Uterus (tissue), 3 donors: ENCODE measurements at regions not wholly inside any gene's neighbourhood (a gene's known extent, or its start where the extent isn't known, plus 50 kb on each side); places are given as distances from the start of the nearest gene placed in this dataset.

Experiments used
- DNase-seq, 2 donors: peaks; one replicate each; pipeline ENCODE4 v3.0.0-alpha.2; 2019 to 2020
- H3K27ac ChIP-seq, 2 donors: fragments of 200-600 bp; sonication (generic); 1 replicate in 1 of 2; 2 replicates in 1 of 2; pipeline ENCODE4 v1.5.1; 2016 to 2018
- H3K27me3 ChIP-seq, 2 donors: fragments of 200-600 bp; sonication (generic); one replicate each; pipeline ENCODE4 v1.5.1; 2018 to 2019; ENCODE audit warnings: control low read depth in 1 of 2
- H3K36me3 ChIP-seq, 2 donors: fragments of 200-600 bp; sonication (generic); one replicate each; pipeline ENCODE4 v1.5.1; 2019; ENCODE audit warnings: control low read depth in 1 of 2
- H3K4me1 ChIP-seq, 2 donors: fragments of 200-600 bp; sonication (generic); one replicate each; pipeline ENCODE4 v1.5.1; 2018 to 2019; ENCODE audit warnings: control low read depth in 1 of 2
- H3K4me3 ChIP-seq, 2 donors: fragments of 200-600 bp; sonication (generic); 1 replicate in 1 of 2; 2 replicates in 1 of 2; pipeline ENCODE4 v1.5.1; 2018 to 2019; ENCODE audit warnings: mild to moderate bottlenecking in 1 of 2
- H3K9me3 ChIP-seq, 2 donors: fragments of 200-600 bp; sonication (generic); one replicate each; pipeline ENCODE4 v1.5.1; 2019; ENCODE audit warnings: control low read depth in 1 of 2
- POLR2A ChIP-seq, 2 donors: fragments of 450-650 bp; IDR thresholded peaks; one replicate each; pipeline ENCODE4 v1.6.1; 2016; ENCODE audit warnings: antibody characterized with exemption in 2 of 2, mild to moderate bottlenecking in 1 of 2, moderate library complexity in 1 of 2
- intact Hi-C: fragments of 100-400 bp; cut with DNase I; formaldehyde crosslinking; loops from one replicate; pipeline ENCODE4 v1.15.1; 2023; ENCODE audit warnings: low total_unique reads
- TF ChIP-seq, protein P1 (sequence below), 4 experiments: fragments of 200-600 bp in 2 of 4; fragments of 450-650 bp in 2 of 4; sonication (generic) in 2 of 4; IDR thresholded peaks; one replicate each; pipeline ENCODE4 v1.5.1; 2016 to 2019; ENCODE audit warnings: antibody characterized with exemption in 4 of 4, mild to moderate bottlenecking in 2 of 4, moderate library complexity in 1 of 4
- donor health status: DM: yes; HTN: yes; CAD: no.

DNA sequence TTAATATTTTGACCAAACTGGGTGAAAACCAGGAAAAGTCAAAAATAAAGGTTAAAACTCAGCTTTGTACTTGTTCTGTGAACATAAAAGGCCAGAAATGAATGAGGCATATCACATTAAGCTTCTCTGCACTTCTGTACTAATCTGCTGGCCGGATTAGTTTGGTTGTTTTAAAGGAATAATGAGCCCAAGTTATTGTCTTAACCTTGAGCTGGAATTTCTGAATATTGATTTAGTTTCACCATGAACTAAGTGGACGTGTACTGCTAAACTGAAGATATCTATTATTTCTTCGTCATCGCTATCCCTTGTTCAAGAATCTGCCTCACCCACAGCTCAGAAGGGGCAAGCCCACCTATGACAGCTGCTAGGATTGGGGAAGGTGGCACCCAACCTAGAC lies 101.1 kb upstream of the FRMD4A start:
- no peaks in the 10 kb centered on the region for H3K27me3 ChIP-seq
- no peak for DNase-seq
- no peaks in the 10 kb centered on the region for H3K4me1 ChIP-seq
- intact Hi-C loops, result no loop called here
- H3K36me3 ChIP-seq, result no peaks in the 10 kb centered on the region
- H3K9me3 ChIP-seq, result no peaks in the 10 kb centered on the region
- TF ChIP-seq POLR2A (IDR thresholded peaks at IDR 0.05), result no peak
- TF ChIP-seq, protein P1, sequence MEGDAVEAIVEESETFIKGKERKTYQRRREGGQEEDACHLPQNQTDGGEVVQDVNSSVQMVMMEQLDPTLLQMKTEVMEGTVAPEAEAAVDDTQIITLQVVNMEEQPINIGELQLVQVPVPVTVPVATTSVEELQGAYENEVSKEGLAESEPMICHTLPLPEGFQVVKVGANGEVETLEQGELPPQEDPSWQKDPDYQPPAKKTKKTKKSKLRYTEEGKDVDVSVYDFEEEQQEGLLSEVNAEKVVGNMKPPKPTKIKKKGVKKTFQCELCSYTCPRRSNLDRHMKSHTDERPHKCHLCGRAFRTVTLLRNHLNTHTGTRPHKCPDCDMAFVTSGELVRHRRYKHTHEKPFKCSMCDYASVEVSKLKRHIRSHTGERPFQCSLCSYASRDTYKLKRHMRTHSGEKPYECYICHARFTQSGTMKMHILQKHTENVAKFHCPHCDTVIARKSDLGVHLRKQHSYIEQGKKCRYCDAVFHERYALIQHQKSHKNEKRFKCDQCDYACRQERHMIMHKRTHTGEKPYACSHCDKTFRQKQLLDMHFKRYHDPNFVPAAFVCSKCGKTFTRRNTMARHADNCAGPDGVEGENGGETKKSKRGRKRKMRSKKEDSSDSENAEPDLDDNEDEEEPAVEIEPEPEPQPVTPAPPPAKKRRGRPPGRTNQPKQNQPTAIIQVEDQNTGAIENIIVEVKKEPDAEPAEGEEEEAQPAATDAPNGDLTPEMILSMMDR (IDR thresholded peaks at IDR 0.05), result no peak
- H3K4me3 ChIP-seq, result no peak overlapping the region
- no peak overlapping the region for H3K27ac ChIP-seq

DNA sequence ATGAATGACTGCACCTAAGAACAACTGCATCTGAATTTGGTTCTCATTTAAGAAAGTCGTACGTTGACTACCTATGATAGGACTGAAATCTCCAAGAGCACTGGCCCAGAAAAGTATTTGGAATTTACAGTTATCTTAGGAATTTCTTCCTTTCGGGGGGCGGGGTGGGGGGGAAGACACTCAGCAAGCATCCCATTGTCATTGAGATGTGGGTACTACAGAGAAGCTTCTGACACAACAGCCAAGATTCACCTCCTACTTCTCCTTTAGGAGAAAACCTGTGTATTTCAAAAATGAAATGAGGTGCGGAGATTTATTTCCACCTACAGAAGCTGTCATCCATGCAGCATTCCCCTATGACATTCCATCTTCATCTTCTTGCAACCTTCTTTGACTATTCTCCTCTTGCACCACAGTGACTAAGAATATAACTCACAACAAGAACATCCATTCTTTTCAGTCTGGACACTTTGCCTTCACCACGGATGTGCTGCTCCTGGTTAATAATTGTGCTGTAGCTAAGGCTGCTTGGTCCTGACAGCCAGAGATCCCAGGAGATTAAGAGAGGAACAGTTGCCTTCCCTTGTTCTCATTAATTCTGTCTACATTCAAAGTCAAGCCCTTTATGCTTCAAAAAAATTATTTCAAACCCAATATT lies 98.4 kb upstream of the FRMD4A start:
- Histone ChIP-seq H3K9me3 (no peaks in the 10 kb centered on the region), H3K27me3 (no peaks in the 10 kb centered on the region), H3K27ac (no peak overlapping the region), H3K36me3 (no peaks in the 10 kb centered on the region), H3K4me3 (no peak overlapping the region), H3K4me1 (no peaks in the 10 kb centered on the region)
- DNase-seq, result no peak
- intact Hi-C loops, result no loop called here
- TF ChIP-seq, protein P1 (IDR thresholded peaks at IDR 0.05), result no peak
- TF ChIP-seq POLR2A (IDR thresholded peaks at IDR 0.05), result no peak

DNA sequence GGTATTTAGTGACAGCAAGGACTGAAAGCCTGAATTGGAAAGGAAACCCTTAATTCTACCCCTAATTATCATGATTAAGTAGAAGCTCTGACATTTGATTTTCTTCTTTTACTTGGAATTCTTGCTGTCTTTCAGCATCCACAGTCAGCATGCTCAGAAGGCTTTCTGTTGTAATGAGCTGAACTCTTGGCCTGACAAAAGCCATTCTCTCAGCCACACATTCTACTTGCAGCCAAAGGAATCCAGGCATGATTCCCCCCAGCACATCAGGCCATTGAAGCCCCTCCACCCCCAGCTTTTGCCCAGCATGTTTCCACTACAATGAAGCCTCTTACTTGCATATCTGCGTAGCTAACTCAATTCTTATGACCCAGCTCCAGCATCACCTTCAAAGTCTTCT lies 94.3 kb upstream of the FRMD4A start:
- Histone ChIP-seq H3K4me3 (no peak overlapping the region), H3K4me1 (no peaks in the 10 kb centered on the region), H3K9me3 (no peaks in the 10 kb centered on the region), H3K27me3 (no peaks in the 10 kb centered on the region), H3K36me3 (no peaks in the 10 kb centered on the region), H3K27ac (no peak overlapping the region)
- intact Hi-C loops, result no loop called here
- no peak for DNase-seq
- TF ChIP-seq POLR2A (IDR thresholded peaks at IDR 0.05), result no peak
- TF ChIP-seq, protein P1 (IDR thresholded peaks at IDR 0.05), result no peak

DNA sequence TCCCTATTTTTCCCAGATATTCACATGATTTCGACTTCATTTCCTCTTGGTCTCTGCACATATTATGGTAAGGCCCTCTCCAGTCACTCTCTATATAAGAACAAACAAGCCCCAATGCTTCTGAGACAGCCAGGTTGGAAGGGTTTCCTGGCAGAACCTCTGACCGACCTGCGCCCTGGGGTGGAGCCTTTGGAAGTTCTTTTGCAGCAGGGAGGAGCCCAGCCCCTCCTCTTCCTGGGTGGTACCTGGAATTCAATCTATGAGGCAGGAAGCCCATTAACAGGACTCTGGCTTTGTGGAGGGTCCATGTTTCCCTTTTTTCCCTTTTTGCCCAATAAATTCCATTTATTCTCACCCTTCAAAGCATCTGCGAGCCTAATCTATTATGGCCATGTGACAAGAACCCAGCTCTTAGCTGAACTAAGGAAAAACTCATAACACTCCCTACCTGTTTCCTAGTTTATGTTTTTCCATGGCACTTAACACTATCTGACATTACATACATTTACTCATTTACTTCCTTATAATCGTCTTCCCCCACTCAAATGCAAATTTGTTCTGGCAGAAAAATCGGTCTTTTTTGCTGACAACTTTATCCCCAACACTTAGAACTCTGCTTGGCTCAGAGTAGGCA lies 92.5 kb upstream of the FRMD4A start:
- no peak for TF ChIP-seq POLR2A (IDR thresholded peaks at IDR 0.05)
- TF ChIP-seq, protein P1 (IDR thresholded peaks at IDR 0.05), result no peak
- intact Hi-C loops, result no loop called here
- no peaks in the 10 kb centered on the region for H3K27me3 ChIP-seq

DNA sequence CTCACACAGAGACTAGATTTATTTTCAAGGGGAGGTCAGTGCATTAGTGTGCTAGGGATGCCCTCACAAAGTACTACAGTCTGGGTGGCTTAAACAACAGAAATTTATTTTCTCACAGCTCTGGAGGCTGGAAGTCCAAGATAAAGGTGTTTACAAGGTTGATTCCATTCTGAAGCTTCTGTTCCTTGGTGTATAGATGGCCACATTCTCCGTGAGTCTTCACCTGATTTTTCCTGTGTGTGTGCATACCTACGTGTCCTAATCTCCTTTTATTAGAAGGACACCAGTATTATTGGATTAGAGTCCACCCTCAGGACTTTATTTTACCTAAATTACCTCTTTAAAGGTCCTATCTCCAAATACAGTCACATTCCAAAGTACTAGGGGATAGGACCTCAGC lies 91.7 kb upstream of the FRMD4A start:
- no peaks in the 10 kb centered on the region for H3K4me1 ChIP-seq
- no peak for TF ChIP-seq POLR2A (IDR thresholded peaks at IDR 0.05)
- TF ChIP-seq, protein P1 (IDR thresholded peaks at IDR 0.05), result no peak
- no peaks in the 10 kb centered on the region for H3K9me3 ChIP-seq
- intact Hi-C loops, result no loop called here
- H3K27ac ChIP-seq, result no peak overlapping the region
- DNase-seq, result no peak
- H3K4me3 ChIP-seq, result no peak overlapping the region
- no peaks in the 10 kb centered on the region for H3K36me3 ChIP-seq
- H3K27me3 ChIP-seq, result no peaks in the 10 kb centered on the region

More for the DNA sequence above, 92.5 kb upstream of the FRMD4A start:
- H3K4me1 ChIP-seq, result no peaks in the 10 kb centered on the region
- H3K36me3 ChIP-seq, result no peaks in the 10 kb centered on the region
- no peaks in the 10 kb centered on the region for H3K9me3 ChIP-seq
- no peak overlapping the region for H3K27ac ChIP-seq
- DNase-seq, result no peak
- H3K4me3 ChIP-seq, result no peak overlapping the region
